HG03520 (cell line): ENCODE measurements at regions not wholly inside any gene's neighbourhood (a gene's known extent, or its start where the extent isn't known, plus 50 kb on each side); places are given as distances from the start of the nearest gene placed in this dataset.

Source experiments
- ATAC-seq: cut with Tn5 transposase; IDR thresholded peaks from one replicate; pipeline ENCODE4 v1.9.1; 2021; ENCODE audit warnings: mild to moderate bottlenecking, moderate library complexity; ENCODE audit not compliant: unreplicated experiment

DNA sequence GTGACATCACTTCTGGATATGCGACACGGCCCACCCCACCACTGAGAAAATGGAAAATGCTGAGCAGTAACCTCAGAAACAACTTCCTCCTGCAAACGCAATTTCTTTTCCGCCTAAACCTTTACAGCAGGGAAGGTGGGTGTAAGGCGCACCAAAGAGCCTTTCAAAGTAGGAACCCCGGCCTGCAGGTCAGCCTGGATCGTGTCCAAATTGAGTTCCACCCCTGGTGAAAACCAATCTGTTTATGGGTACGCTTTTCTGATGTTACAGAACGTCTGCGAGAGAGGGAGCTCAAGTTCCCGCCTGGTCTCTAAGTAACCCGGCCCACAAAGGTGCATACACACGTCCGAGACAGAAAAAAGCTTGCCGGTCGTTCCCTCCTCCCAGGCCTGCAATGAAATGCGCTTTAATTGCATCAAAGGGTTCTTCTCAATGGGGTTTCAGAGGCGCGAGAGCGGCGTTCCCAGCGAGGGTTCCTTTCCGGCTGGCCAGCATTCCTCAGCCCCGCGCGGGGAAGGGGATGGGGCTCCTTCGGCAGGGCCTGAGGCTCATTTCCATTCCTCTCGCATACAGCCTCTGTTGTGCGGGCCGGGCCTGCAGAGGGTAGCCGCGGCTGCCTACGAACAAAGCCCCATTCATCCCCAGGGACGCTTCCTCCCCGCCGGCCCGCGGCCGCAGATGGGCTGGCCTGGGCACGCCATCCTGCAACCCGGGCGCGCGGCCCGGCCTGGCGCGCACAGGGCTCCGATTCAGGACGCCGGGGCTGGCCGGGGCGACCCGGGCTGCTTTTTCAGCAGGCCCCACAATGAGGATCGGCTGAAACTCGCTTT lies 138.1 kb downstream of the TMCO5A start:
- ATAC-seq = peak; percentile 42

DNA sequence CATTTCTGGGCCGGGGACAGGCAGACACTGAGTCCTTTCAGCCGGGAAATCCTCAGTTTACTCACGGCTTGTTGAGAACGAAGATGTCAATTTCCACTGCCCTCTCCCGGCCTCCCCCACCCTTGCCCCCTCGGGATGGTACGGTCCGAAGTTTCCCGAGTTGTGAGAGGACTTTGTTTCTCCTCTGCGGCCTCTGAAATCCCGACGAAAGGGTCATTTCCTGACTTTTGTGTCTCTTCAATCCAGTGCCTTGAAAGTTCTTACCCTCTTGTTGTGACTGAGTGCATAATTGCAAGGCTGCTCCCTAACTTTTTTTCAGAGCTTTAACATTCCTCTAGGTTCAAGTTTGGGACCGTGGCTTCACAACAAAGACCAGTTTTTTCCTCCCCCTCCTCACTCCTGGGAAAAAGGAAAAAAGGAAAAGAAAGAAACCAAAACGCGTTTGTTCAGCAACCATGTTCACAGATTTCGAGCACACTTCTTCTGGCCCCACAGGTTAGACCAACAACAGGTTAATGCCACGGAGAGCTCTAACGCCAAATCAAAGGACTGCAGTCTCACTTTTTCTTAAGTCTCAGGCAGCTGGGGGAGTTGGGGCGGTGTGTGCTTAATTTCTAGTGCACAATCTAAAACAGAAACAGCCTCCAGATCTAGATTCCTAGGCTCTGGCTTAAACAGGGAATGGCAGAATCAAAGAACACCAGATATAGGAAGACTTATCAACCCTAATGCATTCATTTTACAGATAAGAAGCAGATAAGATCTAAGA lies 138.9 kb downstream of the TMCO5A start:
- no peak for ATAC-seq

DNA sequence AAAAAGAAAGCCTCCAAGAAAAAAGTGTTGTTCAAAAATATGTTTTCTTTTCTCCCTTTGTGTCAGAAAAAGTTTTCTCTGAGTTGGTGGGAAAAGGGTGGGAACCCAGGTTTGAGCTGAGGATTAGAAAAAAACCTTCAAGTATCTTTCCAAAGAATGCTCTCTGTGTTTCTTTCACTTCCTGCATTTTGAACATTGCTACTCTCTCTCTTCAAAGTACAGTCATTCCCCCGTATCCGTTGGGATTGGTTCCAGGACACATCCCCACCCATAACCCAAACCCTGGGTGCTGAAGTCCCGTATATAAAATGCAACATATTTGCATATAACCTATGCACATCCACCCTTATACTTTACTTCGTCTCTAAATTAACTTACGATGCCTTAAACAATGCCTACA lies 139.6 kb downstream of the TMCO5A start:
- no peak for ATAC-seq

DNA sequence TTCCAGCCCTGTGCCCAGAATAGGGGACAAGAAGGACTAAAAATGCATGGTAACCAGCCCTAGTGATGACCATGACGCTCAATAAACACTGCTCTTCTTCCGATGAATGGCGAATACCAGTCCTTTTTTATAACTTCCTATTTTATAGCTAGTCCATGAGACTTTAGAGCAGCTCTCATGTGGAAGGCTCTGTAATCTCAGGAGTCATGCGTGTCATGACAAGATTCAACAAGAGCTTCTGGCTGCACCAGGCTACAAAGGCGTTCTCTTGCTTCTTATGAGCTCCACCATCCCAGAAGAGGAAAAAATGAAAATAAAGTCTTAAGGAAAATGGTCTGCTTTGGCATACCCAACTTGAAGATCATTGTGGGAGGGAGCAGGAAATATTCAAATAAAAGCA lies 141.0 kb downstream of the TMCO5A start:
- no peak for ATAC-seq

DNA sequence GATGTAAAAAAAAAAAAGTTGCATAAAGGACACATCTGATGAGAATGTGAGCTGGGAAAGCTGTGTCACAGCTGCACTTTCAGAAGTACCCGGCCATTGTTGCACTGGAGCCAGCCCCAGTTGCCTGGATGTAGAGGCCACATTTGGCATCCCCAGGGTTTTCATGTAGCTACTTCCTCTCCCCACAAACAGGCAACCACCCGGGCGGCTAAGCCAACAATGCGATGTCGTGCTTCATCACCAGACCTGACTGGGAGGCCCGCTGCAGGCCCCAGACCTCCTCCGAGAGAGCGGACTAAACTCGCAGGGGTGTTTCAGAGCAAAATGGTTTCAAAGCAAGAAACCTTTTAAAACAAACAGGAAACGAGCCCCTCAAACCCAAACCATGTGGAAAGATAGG lies 142.3 kb downstream of the TMCO5A start:
- ATAC-seq = no peak

DNA sequence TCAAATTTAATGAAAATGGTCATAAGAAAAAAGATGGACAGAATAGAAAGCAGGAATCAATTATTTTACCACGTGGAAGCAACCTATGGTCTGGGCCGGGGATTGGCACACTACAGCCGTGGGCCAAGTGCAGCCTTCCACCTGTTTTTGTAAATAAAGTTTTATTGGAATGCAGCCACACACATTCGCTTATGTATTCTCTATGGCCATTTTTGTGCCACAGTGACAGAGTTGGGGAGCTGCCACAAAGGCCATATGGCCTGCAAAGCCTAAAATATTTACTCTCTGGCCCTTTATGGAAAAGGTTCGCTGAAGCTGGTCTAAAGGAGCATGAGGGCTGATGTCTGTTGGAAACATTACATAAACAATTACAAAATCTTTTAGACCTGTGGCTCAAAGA lies 144.8 kb downstream of the TMCO5A start:
- ATAC-seq = no peak

DNA sequence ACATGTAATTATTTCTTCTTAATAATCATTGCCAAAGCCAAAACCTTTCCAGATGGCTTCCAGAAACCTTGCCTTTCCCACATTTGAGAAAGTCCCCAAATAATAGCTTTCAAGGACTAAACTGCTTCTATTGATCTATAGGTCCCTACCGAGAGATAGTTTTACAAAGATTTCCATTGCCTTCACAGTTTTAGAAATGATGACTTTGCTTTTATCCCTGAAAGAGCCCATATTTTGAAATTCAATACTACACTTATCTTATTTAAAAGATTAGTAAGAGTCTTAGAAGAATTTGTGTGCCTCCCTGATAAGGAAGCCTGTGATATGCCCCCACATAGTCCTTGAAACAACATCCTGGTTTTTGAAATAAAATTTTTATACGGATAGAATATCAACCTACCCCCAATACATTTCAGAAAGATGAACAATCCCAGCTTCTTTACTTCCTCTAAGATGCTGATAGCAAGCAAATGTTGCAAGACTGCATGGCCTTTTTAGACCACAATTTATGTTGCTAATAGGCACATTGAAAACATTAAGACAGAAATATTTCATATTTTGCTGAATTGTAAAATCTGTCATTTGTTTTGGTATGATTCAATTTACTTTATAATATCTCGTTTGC lies 146.3 kb downstream of the TMCO5A start:
- no peak for ATAC-seq

DNA sequence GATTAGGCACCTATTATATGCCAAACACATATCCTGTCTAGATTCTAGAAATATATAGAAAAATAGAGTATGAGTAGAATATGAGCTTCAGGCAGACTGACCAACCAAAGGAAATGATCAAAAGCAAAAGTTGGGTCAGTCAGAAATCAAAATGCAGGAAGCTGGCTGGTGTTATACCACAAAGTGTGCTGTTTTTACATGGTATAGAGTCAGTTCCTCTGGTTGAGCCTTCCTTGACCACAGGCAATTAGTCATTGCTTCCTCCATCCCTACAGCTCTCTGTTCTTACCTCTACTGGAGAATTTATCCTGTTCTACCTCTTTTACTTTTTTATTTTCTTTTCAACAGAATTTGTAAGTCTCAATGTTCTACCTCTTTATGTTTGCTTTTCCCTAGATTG lies 149.8 kb downstream of the TMCO5A start:
- ATAC-seq = peak; percentile 68

DNA sequence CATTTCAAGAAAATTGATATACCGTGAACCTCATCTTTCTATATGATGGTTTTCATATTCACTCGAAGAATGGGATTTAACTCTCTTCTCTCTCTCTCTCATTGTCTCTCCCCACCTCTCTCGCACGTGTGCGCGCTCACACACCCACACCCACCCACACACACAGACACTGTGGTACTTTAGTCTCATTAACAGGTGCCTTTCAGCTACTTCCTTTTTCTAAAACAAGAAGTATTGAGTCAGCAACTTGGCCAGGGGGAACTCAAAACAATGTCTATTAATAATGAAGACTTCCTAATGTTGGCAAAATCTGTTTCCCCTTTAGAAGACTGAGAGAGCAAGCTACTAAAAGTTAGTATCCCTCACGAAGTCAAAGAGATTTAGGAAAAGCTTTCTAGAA lies 150.7 kb downstream of the TMCO5A start:
- peak; percentile 77 for ATAC-seq

DNA sequence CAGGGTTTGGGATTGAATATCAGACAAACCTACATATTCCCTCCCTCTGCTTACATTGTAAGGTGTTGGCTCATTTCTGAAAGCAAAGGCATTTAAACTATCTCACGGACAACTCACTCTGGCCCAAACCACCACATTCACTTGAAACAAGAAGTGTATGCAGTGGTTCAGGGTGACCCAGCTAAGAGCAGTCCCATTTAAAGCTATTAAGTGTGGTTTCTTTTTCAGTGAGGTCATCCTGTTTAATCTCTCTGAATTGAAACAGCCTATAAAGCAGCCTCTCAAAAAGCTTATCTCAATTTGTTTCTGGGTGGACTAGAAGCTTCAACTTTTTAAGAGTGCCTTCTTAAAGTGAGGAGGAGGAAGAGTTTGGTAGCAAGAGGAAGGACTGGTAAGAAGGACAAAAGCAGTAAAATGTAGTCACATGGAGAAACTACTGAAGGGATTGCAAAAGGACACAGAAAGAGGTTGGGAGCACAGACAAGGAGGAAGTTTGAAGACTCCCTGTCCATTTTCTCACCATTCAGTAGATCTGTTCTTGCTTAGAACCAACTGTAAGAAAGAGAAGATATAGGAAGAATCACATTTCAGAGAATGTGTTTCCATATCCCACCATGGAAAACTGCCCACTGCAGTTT lies 151.6 kb downstream of the TMCO5A start:
- ATAC-seq = no peak

DNA sequence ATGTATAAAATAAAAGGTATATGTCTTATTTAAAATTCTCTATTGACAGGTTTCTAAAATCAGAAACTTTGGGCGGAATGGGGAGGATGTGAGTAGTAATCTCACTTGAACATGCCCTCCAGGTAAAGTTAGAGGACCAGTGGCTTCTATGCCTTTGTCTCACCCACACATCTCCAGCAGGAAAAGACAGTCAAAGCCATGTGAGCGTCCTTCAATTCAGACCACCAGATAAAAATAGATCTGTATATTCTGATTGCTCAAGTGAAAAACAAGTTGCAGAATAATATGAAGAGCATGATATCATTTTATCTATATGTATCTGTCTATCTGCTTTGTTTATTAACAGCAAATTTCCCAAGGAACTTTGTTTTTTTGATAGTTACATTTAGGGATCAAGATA lies 152.2 kb downstream of the TMCO5A start:
- ATAC-seq = no peak

DNA sequence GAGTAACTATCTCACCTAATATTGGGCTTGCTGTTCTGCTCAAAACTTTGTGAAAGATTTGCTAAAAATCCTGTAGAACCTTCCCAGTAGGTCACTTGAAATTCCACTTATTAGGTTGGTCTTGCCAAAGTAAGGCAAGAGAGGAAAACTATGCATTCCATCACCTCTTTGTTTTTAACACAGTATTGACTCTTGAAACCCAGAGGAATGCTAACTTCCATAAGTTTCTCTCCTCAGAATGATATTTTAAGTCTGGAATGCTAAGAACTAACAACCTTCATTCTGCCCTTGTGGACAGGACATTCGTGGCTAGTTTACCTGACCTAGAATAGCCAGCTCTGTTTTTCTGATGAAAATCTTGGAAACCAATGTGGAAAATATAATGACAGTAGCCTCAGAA lies 154.5 kb downstream of the TMCO5A start:
- no peak for ATAC-seq

DNA sequence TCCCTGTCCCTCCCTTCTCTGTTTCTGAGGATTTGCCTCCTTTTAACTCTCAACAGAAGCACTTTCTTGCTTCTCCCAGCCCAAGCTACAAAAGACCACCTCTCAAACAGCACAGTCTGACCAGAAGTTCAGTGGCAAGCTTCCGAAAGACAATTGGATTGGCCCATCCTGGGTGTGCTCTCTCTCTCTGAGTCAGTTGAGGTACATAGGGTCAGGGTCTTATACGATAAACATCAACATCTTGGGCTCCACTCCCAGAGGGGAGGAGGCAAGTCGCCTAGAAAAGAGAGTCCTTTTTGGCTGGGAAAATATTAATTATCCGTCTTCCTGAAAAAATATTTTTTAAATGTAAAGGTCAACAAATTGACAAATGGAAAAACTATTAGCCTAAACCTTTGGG lies 155.8 kb downstream of the TMCO5A start:
- ATAC-seq = no peak

DNA sequence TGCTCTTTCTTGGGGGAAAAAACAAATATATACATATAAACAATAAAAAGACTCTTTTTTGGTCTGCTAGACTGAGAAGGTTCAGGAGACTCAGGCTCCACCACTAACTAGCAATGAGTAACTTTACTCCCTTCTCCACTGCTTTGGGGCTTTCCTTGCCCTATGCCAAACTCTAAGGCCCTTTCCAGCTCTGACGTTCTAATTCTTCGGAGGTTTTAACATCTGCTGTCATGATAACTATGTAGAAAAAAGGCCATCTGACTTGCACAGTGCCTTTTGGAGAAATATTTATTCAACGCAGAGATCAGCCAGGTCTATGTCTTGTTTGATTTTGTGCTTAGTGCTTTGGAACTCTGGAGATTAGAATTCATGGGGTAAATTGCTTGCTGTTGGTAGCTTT lies 156.2 kb downstream of the TMCO5A start:
- no peak for ATAC-seq

DNA sequence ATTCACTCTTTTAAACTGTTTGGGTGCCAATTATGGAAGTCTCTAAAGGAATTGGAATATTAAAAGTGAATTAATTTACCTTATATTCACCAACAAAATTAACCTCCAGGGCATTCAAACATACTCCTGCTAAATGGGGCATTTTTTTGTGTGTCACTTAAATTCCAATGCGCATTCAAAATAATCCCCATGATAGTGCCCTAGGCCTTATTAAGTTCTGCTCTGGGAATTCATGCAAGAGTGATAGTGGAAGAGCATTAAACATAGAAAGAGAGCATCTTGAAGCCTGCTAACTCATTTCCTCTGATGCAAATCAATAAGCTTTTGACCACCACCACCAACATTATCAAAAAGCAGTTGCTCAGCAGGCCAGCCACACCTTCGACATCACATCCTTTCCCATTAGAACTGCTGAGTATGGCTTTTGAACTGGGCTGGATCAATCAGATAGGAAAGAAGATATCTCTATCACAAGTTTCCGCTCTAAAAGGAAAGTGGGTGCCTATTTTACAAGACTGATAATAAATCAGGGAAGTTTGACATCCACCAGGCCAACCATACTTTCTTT lies 156.7 kb downstream of the TMCO5A start:
- ATAC-seq = no peak

DNA sequence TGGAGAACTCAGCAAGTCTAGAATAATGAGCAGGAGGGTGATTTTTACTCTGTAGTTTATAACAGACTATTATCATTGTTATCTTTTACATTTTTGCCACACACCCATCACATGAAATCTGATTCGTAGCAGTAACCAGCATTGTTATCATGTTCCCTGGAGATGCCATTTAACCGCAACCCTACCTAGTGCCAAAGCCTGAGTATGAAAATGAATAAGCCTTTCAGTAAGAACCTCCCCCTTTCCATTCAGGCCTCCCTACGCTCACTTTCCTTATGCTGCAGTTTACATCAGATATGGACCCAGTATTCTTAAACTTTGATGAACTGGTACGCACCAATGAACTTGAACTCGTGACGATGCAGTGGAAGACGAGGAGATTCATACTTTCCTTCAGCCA lies 158.7 kb upstream of the SPRED1 start:
- no peak for ATAC-seq

DNA sequence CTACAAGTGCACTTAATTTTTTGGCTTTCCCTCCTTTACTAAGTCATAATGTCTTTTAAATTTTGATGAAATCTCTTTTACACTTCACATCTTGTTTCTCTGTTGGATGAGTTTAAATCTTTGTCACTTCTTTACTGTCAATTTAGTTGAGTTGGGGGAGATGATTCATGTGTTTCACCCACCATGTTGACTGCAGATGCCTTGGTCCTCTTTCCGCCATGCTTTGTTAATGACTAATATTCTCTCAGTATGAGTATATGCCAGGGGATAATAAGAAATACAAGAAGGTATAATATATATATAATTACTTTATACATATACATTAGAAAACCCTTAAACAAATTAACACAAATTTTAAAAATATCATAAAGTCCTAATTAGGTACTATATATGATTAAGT lies 149.7 kb upstream of the SPRED1 start:
- ATAC-seq = no peak

DNA sequence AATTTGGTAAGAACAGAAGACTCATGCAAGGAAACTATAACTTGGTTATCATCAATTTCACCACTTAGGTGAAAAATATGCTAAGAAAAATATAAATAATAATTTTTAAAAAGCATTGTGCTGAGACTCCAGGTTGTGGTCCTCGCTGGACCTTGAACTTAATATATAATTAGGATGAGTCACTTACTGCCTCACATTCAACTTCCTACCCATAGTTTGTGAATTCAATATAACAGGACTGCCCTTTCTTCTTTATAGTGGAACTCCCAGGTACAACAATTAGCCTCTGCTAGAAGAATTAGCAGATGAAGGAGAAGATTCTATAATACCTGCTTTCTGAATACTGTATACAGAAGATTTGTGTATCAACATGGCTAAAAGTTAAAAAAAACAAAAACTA lies 149.1 kb upstream of the SPRED1 start:
- no peak for ATAC-seq

DNA sequence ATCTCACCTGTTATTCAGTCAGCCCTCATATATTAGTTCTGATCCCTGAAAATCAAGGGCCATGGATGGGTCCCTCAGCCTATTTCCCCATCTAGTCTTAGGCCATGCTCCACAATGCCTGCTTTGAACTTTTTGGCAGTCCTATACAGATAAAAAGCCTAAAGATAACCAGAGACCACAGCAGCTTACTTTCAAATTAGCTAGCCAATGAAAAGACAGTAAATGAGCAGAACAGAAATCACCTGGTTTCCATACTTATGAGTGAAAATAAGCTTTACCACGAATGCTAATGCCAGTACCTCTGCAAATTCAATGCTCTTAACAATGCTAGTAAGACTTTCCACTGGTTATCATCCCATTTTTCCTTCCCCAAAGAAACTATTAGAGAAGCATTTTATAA lies 141.6 kb upstream of the SPRED1 start:
- no peak for ATAC-seq

DNA sequence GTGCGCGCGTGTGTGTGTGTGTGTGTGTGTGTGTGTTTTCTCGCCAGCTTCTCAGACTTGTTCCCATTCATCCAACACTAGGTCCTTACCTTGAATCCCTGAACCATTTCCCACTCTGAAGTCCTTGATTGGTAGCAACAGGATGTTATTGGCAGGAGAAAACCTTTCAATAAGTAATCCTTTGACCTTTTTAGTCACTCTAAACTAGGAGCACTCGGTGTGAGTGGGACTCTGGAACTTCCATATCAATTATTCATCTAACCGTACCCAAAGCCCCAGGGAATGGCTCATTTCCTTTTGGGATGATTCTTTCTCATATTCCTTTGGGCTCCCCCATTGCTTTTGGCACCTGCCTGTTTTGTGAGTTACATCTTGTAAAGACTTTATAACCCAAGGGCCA lies 140.2 kb upstream of the SPRED1 start:
- ATAC-seq = no peak

DNA sequence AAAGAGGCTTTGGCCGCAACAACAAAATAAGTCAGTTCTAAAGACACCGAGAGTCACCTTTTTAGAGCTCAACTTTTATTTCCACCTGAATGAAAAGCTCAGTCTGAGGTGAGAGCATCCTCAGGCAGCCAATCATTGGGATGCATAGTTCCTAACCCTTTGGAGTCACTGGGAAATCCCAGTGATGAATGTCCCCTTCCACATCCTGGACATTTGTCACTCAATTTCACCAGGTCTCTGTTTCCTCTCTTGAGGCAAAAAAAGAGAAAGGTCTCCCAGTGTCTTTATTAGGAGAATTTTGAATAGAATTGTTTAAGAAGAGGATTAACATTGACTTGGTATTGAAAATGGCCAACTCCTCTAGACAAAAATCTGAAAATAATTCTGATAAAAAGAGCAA lies 137.5 kb upstream of the SPRED1 start:
- ATAC-seq = no peak
